ENCODE measurements at regions not wholly inside any gene's neighbourhood (a gene's known extent, or its start where the extent isn't known, plus 50 kb on each side); places are given as distances from the start of the nearest gene placed in this dataset.

DNA sequence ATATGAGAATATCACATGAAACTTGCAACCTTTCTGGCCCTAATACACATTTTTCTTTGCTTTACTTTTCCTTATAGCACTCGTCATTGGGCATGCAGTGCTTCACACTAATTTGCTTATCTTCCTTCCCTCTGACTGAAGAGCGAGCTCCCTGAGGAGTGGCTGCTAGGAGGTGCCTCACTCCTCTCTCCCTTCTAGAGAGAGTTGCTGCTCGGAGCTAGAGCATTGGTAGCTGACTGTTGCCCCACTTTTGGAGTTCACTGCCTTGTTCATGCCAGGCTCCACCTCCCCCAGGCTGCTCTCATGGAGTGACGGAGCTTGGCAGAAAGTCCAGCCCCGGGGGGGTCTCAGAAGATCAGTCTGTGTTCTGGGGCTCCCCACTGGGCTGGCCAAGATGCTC is 413.2 kb downstream of the MED10 start:
- TF ChIP-seq YY1 (IDR thresholded peaks at IDR 0.05; ENCODE audit: low read depth, low read length) (no peak), POLR2AphosphoS5 (IDR thresholded peaks at IDR 0.05; ENCODE audit: low read depth, low read length) (no peak), POLR2A (IDR thresholded peaks at IDR 0.05; ENCODE audit: control extremely low read depth in 1 of 2, low read depth in 2 of 2, low read length in 2 of 2) (no peak), TCF12 (IDR thresholded peaks at IDR 0.05; ENCODE audit: low read depth, low read length) (no peak), PHF8 (conservative IDR thresholded peaks at IDR 0.05; ENCODE audit: low read depth, low read length) (no peak), TEAD4 (IDR thresholded peaks at IDR 0.05; ENCODE audit: low read depth, low read length) (no peak), SIRT6 (IDR thresholded peaks at IDR 0.05; ENCODE audit: low read length) (no peak), TAF1 (IDR thresholded peaks at IDR 0.05; ENCODE audit: low read depth, low read length) (no peak), HDAC6 (IDR thresholded peaks at IDR 0.05; ENCODE audit: low read depth, low read length) (no peak), CHD2 (IDR thresholded peaks at IDR 0.05; ENCODE audit: low read length) (no peak)
- TF ChIP-seq, protein P1, sequence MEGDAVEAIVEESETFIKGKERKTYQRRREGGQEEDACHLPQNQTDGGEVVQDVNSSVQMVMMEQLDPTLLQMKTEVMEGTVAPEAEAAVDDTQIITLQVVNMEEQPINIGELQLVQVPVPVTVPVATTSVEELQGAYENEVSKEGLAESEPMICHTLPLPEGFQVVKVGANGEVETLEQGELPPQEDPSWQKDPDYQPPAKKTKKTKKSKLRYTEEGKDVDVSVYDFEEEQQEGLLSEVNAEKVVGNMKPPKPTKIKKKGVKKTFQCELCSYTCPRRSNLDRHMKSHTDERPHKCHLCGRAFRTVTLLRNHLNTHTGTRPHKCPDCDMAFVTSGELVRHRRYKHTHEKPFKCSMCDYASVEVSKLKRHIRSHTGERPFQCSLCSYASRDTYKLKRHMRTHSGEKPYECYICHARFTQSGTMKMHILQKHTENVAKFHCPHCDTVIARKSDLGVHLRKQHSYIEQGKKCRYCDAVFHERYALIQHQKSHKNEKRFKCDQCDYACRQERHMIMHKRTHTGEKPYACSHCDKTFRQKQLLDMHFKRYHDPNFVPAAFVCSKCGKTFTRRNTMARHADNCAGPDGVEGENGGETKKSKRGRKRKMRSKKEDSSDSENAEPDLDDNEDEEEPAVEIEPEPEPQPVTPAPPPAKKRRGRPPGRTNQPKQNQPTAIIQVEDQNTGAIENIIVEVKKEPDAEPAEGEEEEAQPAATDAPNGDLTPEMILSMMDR (IDR thresholded peaks at IDR 0.05; ENCODE audit: control extremely low read depth in 1 of 3, insufficient read depth in 1 of 3, low read depth in 1 of 3, low read length in 3 of 3) = no peak
- TF ChIP-seq, protein P2, sequence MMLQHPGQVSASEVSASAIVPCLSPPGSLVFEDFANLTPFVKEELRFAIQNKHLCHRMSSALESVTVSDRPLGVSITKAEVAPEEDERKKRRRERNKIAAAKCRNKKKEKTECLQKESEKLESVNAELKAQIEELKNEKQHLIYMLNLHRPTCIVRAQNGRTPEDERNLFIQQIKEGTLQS (IDR thresholded peaks at IDR 0.05; ENCODE audit: insufficient read depth, low read depth, low read length) = no peak
- TF ChIP-seq, protein P3, sequence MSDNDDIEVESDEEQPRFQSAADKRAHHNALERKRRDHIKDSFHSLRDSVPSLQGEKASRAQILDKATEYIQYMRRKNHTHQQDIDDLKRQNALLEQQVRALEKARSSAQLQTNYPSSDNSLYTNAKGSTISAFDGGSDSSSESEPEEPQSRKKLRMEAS (IDR thresholded peaks at IDR 0.05) = no peak

Data from H1 (cell line).